Epithelial cell of prostate (primary cell): ENCODE measurements at regions not wholly inside any gene's neighbourhood (a gene's known extent, or its start where the extent isn't known, plus 50 kb on each side); places are given as distances from the start of the nearest gene placed in this dataset.
"Not testable (repeated sequence)": the region's sequence is repeated elsewhere in the genome, so short reads cannot be mapped to it uniquely, and the experiment has no call there.

Experiments used
- DNase-seq: peaks from one replicate; pipeline ENCODE4 v3.0.0-alpha.2; 2011; ENCODE audit warnings: low read depth, low spot score
- H3K27ac ChIP-seq: fragments of 450-650 bp; 2 replicates; pipeline ENCODE4 v1.5.1; 2017; ENCODE audit warnings: mild to moderate bottlenecking

- not testable (repeated sequence) for H3K27ac ChIP-seq, DNase-seq
Measured at GRCh38 chr11:67940440-67940839, 63.5 kb downstream of the UNC93B1 start.

GRCh38 chr11:67938964-67939363 lies 64.9 kb downstream of the UNC93B1 start:
- DNase-seq, H3K27ac ChIP-seq: not testable (repeated sequence)

- not testable (repeated sequence) for H3K27ac ChIP-seq, DNase-seq
Measured at GRCh38 chr11:67938371-67938770, 65.5 kb downstream of the UNC93B1 start.

- H3K27ac ChIP-seq, DNase-seq: not testable (repeated sequence)
Measured at GRCh38 chr11:67923565-67923964, 80.3 kb downstream of the UNC93B1 start.

- not testable (repeated sequence) for H3K27ac ChIP-seq, DNase-seq
Measured at GRCh38 chr11:67920546-67920945, 83.4 kb downstream of the UNC93B1 start.

GRCh38 chr11:67912184-67912583 lies 91.7 kb downstream of the UNC93B1 start:
- H3K27ac ChIP-seq, DNase-seq: not testable (repeated sequence)

- not testable (repeated sequence) for DNase-seq, H3K27ac ChIP-seq
Measured at GRCh38 chr11:67911211-67911610, 92.7 kb downstream of the UNC93B1 start.

GRCh38 chr11:67910803-67911202 lies 93.1 kb downstream of the UNC93B1 start:
- DNase-seq, H3K27ac ChIP-seq: not testable (repeated sequence)

GRCh38 chr11:67906969-67907368 lies 96.9 kb downstream of the UNC93B1 start:
- DNase-seq = not testable (repeated sequence)

GRCh38 chr11:67899462-67899861 lies 104.4 kb downstream of the UNC93B1 start:
- DNase-seq, H3K27ac ChIP-seq: not testable (repeated sequence)

More at GRCh38 chr11:67906969-67907368, 96.9 kb downstream of the UNC93B1 start:
- H3K27ac ChIP-seq = not testable (repeated sequence)

- DNase-seq, H3K27ac ChIP-seq: not testable (repeated sequence)
Measured at GRCh38 chr11:67893487-67893886, 110.4 kb downstream of the UNC93B1 start.

GRCh38 chr11:67889646-67890045 lies 114.3 kb downstream of the UNC93B1 start:
- not testable (repeated sequence) for DNase-seq

GRCh38 chr11:67888056-67888455 lies 115.8 kb downstream of the UNC93B1 start:
- DNase-seq, H3K27ac ChIP-seq: not testable (repeated sequence)

More at GRCh38 chr11:67889646-67890045, 114.3 kb downstream of the UNC93B1 start:
- not testable (repeated sequence) for H3K27ac ChIP-seq

GRCh38 chr11:67886672-67887071 lies 117.2 kb downstream of the UNC93B1 start:
- not testable (repeated sequence) for H3K27ac ChIP-seq, DNase-seq

GRCh38 chr11:67886207-67886606 lies 117.7 kb downstream of the UNC93B1 start:
- not testable (repeated sequence) for DNase-seq

GRCh38 chr11:67885574-67885973 lies 118.3 kb downstream of the UNC93B1 start:
- not testable (repeated sequence) for H3K27ac ChIP-seq, DNase-seq

More at GRCh38 chr11:67886207-67886606, 117.7 kb downstream of the UNC93B1 start:
- not testable (repeated sequence) for H3K27ac ChIP-seq

- not testable (repeated sequence) for H3K27ac ChIP-seq, DNase-seq
Measured at GRCh38 chr11:67884761-67885558, 118.9 kb downstream of the UNC93B1 start.

- not testable (repeated sequence) for DNase-seq, H3K27ac ChIP-seq
Measured at GRCh38 chr11:67884073-67884757, 119.7 kb downstream of the UNC93B1 start.

- not testable (repeated sequence) for H3K27ac ChIP-seq, DNase-seq
Measured at GRCh38 chr11:67882304-67882703, 121.6 kb downstream of the UNC93B1 start.

- not testable (repeated sequence) for H3K27ac ChIP-seq, DNase-seq
Measured at GRCh38 chr11:67881836-67882235, 122.1 kb downstream of the UNC93B1 start.
